ENCODE measurements at regions not wholly inside any gene's neighbourhood (a gene's known extent, or its start where the extent isn't known, plus 50 kb on each side); places are given as distances from the start of the nearest gene placed in this dataset.

DNA sequence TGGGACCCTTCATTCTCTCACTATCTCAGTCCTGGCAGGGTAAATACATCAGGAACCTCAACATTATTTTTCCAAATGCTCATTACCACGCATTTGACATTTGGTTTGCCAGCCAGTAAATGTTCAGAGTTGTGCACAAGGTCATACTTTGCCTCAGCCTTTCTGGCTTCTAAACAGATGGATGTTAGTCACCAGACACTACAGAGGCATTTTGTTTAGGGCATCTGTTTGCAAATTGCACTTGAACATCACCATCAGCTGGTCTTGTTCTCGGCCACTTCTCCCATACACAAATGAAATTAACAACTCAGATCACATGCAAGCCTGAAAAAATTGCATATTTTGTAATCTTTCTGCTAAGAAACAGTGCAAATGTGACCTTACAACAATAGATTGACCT is 75.0 kb upstream of the SLC1A1 start:
- no peak for DNase-seq
- no peaks in the 10 kb centered on the region for H3K27me3 ChIP-seq
- TF ChIP-seq, protein P1, sequence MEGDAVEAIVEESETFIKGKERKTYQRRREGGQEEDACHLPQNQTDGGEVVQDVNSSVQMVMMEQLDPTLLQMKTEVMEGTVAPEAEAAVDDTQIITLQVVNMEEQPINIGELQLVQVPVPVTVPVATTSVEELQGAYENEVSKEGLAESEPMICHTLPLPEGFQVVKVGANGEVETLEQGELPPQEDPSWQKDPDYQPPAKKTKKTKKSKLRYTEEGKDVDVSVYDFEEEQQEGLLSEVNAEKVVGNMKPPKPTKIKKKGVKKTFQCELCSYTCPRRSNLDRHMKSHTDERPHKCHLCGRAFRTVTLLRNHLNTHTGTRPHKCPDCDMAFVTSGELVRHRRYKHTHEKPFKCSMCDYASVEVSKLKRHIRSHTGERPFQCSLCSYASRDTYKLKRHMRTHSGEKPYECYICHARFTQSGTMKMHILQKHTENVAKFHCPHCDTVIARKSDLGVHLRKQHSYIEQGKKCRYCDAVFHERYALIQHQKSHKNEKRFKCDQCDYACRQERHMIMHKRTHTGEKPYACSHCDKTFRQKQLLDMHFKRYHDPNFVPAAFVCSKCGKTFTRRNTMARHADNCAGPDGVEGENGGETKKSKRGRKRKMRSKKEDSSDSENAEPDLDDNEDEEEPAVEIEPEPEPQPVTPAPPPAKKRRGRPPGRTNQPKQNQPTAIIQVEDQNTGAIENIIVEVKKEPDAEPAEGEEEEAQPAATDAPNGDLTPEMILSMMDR (IDR thresholded peaks at IDR 0.05; ENCODE audit: low read depth, low read length), result no peak
- no peaks in the 10 kb centered on the region for H3K4me1 ChIP-seq
- H3K36me3 ChIP-seq, result no peaks in the 10 kb centered on the region
- H3K4me3 ChIP-seq (ENCODE audit: low read depth, low read length), result no peak overlapping the region
- H3K9me3 ChIP-seq, result no peaks in the 10 kb centered on the region

DNA sequence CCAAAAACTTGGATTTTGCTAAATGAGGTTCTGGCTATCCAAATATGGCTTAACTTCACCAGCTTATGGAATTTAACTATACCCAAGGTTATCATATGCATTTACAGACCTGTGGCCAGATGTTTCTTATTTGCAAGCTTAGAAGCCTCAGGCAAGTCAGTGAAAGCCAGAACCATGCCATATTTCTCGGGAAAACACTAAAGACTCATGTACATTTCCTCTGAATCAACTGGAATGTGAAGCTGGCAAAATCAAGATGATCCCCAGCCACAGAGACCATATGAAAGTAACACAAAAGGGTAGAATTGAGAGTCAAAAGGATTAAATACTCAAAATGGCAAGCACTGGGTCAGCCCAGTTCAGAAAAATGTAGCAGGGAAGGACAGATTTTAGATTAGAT is 76.4 kb upstream of the SLC1A1 start:
- DNase-seq, result no peak
- H3K27me3 ChIP-seq, result no peaks in the 10 kb centered on the region

DNA sequence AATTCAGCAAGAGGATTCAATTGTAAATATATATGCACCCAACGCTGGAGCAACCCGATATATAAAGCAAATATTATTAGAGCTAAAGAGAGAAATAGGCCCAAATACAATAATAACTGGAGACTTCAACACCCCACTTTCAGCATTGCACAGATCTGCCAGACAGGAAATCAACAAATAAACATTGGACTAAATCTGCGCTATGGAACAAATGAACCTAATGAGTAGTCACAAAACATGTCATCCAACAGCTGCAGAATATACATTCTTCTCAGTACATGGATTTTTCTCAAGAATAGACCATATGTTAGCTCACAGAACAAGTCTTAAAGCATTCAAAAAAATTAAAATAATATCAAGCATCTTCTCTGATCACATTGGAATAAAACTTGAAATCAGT is 86.1 kb upstream of the SLC1A1 start:
- H3K4me3 ChIP-seq (ENCODE audit: low read depth, low read length), result no peak overlapping the region
- TF ChIP-seq, protein P1 (IDR thresholded peaks at IDR 0.05; ENCODE audit: low read depth, low read length), result no peak
- no peaks in the 10 kb centered on the region for H3K27me3 ChIP-seq
- no peaks in the 10 kb centered on the region for H3K36me3 ChIP-seq
- no peaks in the 10 kb centered on the region for H3K4me1 ChIP-seq
- no peaks in the 10 kb centered on the region for H3K9me3 ChIP-seq
- no peak for DNase-seq

More for the DNA sequence above, 76.4 kb upstream of the SLC1A1 start:
- Histone ChIP-seq H3K4me1 (no peaks in the 10 kb centered on the region), H3K9me3 (no peaks in the 10 kb centered on the region), H3K36me3 (no peaks in the 10 kb centered on the region), H3K4me3 (ENCODE audit: low read depth, low read length) (no peak overlapping the region)
- TF ChIP-seq, protein P1 (IDR thresholded peaks at IDR 0.05; ENCODE audit: low read depth, low read length), result no peak

DNA sequence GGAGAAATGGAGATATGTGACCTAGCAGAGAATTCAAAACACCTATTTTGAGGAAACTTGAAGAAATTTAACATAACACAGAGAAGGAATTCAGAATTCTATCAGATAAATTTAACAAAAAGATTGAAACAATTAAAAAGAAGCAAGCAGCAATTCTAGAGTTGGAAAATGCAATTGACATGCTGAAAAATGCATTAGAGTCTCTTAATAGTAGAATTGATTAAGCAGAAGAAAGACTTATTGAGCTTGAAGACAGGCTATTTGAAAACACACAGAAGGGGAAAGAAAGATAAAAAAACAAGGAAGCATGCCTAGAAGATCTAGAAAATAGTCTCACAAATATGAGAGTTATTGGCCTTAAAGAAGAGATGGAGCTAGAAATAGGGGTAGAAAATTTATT is 87.8 kb upstream of the SLC1A1 start:
- TF ChIP-seq, protein P1 (IDR thresholded peaks at IDR 0.05; ENCODE audit: low read depth, low read length), result no peak
- DNase-seq, result no peak
- Histone ChIP-seq H3K4me1 (no peaks in the 10 kb centered on the region), H3K9me3 (no peaks in the 10 kb centered on the region), H3K27me3 (no peaks in the 10 kb centered on the region), H3K36me3 (no peaks in the 10 kb centered on the region), H3K4me3 (ENCODE audit: low read depth, low read length) (no peak overlapping the region)

DNA sequence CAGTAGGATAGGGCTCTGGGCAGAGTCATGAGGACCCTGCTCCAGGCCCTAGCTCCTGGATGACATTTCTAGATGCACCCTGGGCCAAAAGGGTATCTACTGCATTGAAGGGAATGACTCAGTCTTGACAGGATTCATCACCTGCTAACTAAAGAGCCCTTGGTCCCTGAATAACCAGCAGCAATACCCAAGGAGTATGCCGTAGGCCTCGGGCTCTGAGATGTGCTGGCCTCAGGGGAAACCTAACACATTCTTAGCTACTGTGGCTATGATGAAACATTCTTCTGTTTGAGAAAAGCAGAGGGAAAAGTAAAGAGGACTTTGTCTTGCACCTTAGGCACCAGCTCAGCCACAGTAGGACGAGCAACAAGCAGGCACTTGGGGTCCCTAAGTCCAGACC is 89.5 kb upstream of the SLC1A1 start:
- H3K9me3 ChIP-seq, result no peaks in the 10 kb centered on the region
- no peaks in the 10 kb centered on the region for H3K27me3 ChIP-seq
- no peak for DNase-seq
- no peaks in the 10 kb centered on the region for H3K36me3 ChIP-seq
- TF ChIP-seq, protein P1 (IDR thresholded peaks at IDR 0.05; ENCODE audit: low read depth, low read length), result no peak
- H3K4me1 ChIP-seq, result no peaks in the 10 kb centered on the region
- H3K4me3 ChIP-seq (ENCODE audit: low read depth, low read length), result no peak overlapping the region

DNA sequence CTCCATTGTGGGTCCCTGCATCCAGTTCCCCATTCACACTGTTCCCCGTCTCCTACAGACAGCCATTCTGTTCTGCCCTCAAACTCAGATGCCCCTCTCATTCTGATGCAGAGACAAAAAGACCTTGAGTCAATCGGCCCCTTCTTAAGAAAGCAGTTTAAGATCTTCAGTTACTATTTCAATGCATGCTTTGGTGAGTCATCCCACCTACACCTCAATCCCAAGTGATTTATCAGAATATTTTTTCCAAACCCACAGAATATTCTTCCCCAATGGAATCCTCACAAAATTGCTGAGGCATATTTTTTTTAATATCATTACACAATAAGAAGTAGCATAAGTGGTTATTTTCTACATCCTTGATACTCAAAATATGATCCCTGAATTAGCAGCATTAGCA is 92.4 kb upstream of the SLC1A1 start:
- TF ChIP-seq, protein P1 (IDR thresholded peaks at IDR 0.05; ENCODE audit: low read depth, low read length), result no peak
- DNase-seq, result no peak

More for the DNA sequence above, 92.4 kb upstream of the SLC1A1 start:
- Histone ChIP-seq H3K4me1 (no peaks in the 10 kb centered on the region), H3K4me3 (ENCODE audit: low read depth, low read length) (no peak overlapping the region), H3K9me3 (no peaks in the 10 kb centered on the region), H3K27me3 (peaks cover 9% of the 10 kb centered on the region), H3K36me3 (no peaks in the 10 kb centered on the region)
